Smooth muscle cell (in vitro differentiated cells): ENCODE measurements at regions not wholly inside any gene's neighbourhood (a gene's known extent, or its start where the extent isn't known, plus 50 kb on each side); places are given as distances from the start of the nearest gene placed in this dataset.

Experiments used
- DNase-seq: peaks from one replicate; lab custom pipeline; 2025; ENCODE audit not compliant: unreplicated experiment; lab: John Stamatoyannopoulos, UW
- H2AFZ ChIP-seq: fragments of 200-600 bp; sonication (generic); 2 replicates; pipeline ENCODE4 v1.6.0; 2016; ENCODE audit warnings: antibody characterized with exemption, low read depth, mild to moderate bottlenecking
- H3F3A ChIP-seq: fragments of 200-600 bp; sonication (generic); 2 replicates; pipeline ENCODE4 v1.6.0; 2017; ENCODE audit warnings: antibody characterized with exemption, low read depth
- H3K27ac ChIP-seq: fragments of 200-600 bp; sonication (generic); 2 replicates; pipeline ENCODE4 v1.5.1; 2016; ENCODE audit warnings: low read depth, mild to moderate bottlenecking
- H3K27me3 ChIP-seq: fragments of 200-600 bp; sonication (generic); 2 replicates; pipeline ENCODE4 v1.6.1; 2016; ENCODE audit warnings: low read depth, mild to moderate bottlenecking
- H3K36me3 ChIP-seq: fragments of 200-600 bp; sonication (generic); 2 replicates; pipeline ENCODE4 v1.5.1; 2016; ENCODE audit warnings: low read depth
- H3K4me1 ChIP-seq: fragments of 200-600 bp; sonication (generic); 2 replicates; pipeline ENCODE4 v1.5.1; 2016; ENCODE audit warnings: low read depth
- H3K4me2 ChIP-seq: fragments of 200-600 bp; sonication (generic); 2 replicates; pipeline ENCODE4 v1.6.0; 2016; ENCODE audit warnings: mild to moderate bottlenecking
- H3K4me3 ChIP-seq: fragments of 200-600 bp; sonication (generic); 2 replicates; pipeline ENCODE4 v1.5.1; 2016; ENCODE audit warnings: mild to moderate bottlenecking
- H3K79me2 ChIP-seq: fragments of 200-600 bp; sonication (generic); 2 replicates; pipeline ENCODE4 v1.6.0; 2016; ENCODE audit warnings: low read depth, mild to moderate bottlenecking
- H3K9ac ChIP-seq: fragments of 200-600 bp; sonication (generic); 2 replicates; pipeline ENCODE4 v1.6.0; 2016; ENCODE audit warnings: low read depth
- H3K9me3 ChIP-seq: fragments of 200-600 bp; sonication (generic); replicated peaks from 2 replicates; pipeline ENCODE4 v1.5.1; 2016; ENCODE audit warnings: low read depth
- H4K20me1 ChIP-seq: fragments of 200-600 bp; sonication (generic); 2 replicates; pipeline ENCODE4 v1.6.0; 2016; ENCODE audit warnings: low read depth
- WGBS: methylation state at CpG from one replicate; pipeline ENCODE4 v1.1.7; 2016; ENCODE audit warnings: low lambda C conversion rate; 5-methylcytosine and 5-hydroxymethylcytosine counted together
- TF ChIP-seq, protein P1 (sequence below): fragments of 200-600 bp; sonication (generic); IDR thresholded peaks from 2 replicates; pipeline ENCODE4 v1.5.1; 2017; ENCODE audit warnings: borderline replicate concordance, mild to moderate bottlenecking, antibody characterized with exemption; ENCODE audit not compliant: insufficient read depth, poor library complexity, severe bottlenecking

DNA sequence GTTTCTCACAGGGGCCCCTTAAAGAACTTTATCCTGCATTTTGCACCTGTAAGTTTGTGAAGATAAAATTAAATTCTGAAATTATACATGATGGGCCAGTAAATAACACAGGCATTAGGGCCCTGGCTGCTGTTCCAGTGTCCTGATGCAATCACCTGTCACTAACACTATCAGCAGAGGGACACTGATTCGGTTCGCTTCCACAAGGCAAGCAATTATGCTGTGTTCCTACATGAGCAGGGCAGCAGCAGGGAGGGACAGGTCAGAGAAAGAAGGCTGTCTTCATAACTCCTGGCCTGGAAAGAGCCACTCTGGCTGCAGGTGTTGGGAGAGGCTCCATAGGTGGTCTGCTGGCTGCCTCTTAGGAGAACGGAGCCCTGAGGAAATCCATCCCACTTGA lies 487.3 kb downstream of the MID1IP1 start:
- H3K79me2 ChIP-seq, result no peaks in the 10 kb centered on the region
- DNase-seq, result no peak
- H2AFZ ChIP-seq, result no peak overlapping the region
- H3K4me3 ChIP-seq, result no peak overlapping the region
- no peaks in the 10 kb centered on the region for H3K27me3 ChIP-seq
- H3K9me3 ChIP-seq, result peaks cover 16% of the 10 kb centered on the region
- H3F3A ChIP-seq, result no peaks in the 10 kb centered on the region
- H4K20me1 ChIP-seq, result no peaks in the 10 kb centered on the region
- H3K4me2 ChIP-seq, result no peak overlapping the region
- no peak overlapping the region for H3K27ac ChIP-seq
- H3K36me3 ChIP-seq, result no peaks in the 10 kb centered on the region
- H3K4me1 ChIP-seq, result no peaks in the 10 kb centered on the region
- WGBS, result 72% methylated on average over 3 of the region's 3 CpGs
- no peak overlapping the region for H3K9ac ChIP-seq
- TF ChIP-seq, protein P1, sequence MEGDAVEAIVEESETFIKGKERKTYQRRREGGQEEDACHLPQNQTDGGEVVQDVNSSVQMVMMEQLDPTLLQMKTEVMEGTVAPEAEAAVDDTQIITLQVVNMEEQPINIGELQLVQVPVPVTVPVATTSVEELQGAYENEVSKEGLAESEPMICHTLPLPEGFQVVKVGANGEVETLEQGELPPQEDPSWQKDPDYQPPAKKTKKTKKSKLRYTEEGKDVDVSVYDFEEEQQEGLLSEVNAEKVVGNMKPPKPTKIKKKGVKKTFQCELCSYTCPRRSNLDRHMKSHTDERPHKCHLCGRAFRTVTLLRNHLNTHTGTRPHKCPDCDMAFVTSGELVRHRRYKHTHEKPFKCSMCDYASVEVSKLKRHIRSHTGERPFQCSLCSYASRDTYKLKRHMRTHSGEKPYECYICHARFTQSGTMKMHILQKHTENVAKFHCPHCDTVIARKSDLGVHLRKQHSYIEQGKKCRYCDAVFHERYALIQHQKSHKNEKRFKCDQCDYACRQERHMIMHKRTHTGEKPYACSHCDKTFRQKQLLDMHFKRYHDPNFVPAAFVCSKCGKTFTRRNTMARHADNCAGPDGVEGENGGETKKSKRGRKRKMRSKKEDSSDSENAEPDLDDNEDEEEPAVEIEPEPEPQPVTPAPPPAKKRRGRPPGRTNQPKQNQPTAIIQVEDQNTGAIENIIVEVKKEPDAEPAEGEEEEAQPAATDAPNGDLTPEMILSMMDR, result no peak

DNA sequence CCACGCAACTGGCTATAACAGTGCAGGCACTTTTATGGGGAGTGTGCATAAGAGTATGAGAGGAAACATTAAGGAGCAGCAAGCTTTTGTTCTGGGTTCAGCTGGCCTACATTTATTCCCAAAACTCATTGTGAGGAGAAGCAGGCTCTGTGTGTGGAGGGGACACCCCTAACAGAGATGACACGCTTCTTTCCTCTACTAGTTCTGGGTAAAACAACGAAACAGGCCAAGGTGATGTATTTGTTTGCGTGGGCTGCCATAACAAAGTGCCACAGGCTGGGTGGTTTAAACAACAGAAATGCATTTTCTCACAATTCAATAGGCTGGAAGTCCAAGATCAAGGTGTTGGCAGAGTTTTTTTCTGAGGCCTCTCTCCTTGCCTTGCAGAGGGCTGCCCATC lies 488.6 kb downstream of the MID1IP1 start:
- no peaks in the 10 kb centered on the region for H3K4me1 ChIP-seq
- H3K27ac ChIP-seq, result no peak overlapping the region
- no peak overlapping the region for H3K9ac ChIP-seq
- no peaks in the 10 kb centered on the region for H4K20me1 ChIP-seq
- no peak overlapping the region for H3K4me3 ChIP-seq
- peaks cover 5% of the 10 kb centered on the region for H3K9me3 ChIP-seq
- TF ChIP-seq, protein P1, result no peak
- H3K79me2 ChIP-seq, result no peaks in the 10 kb centered on the region
- H2AFZ ChIP-seq, result no peak overlapping the region
- no peak overlapping the region for H3K4me2 ChIP-seq
- H3K27me3 ChIP-seq, result no peaks in the 10 kb centered on the region
- WGBS, result 82% methylated on average over 4 of the region's 4 CpGs
- no peak for DNase-seq
- H3F3A ChIP-seq, result no peaks in the 10 kb centered on the region
- no peaks in the 10 kb centered on the region for H3K36me3 ChIP-seq

DNA sequence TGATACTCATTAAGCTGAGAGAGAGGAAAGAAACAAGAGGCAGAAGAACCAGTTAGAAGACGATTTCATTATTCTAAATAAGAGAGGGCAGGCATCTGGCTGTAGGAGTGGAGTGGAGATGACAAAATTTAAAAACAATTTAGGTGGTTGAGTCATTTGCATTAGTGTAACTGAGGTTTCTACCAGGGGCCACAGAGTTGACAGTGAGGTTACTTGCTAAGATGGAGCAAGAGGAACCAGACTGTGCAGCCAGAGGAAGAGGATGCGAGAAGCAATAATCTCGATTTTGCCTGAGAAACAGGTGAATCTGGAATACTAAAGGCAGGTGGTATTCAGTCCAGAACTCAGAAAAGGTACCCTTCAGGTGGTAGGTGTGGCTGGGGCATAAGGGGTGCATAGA lies 491.9 kb downstream of the MID1IP1 start:
- TF ChIP-seq, protein P1, result no peak
- no peaks in the 10 kb centered on the region for H3K9me3 ChIP-seq
- H3K4me1 ChIP-seq, result no peaks in the 10 kb centered on the region
- H3K36me3 ChIP-seq, result no peaks in the 10 kb centered on the region
- no peak for DNase-seq
- no peak overlapping the region for H2AFZ ChIP-seq
- H3K79me2 ChIP-seq, result no peaks in the 10 kb centered on the region
- no peaks in the 10 kb centered on the region for H4K20me1 ChIP-seq
- H3K27me3 ChIP-seq, result no peaks in the 10 kb centered on the region
- no peaks in the 10 kb centered on the region for H3F3A ChIP-seq
- no peak overlapping the region for H3K4me2 ChIP-seq
- 78% methylated on average over 3 of the region's 3 CpGs for WGBS
- H3K4me3 ChIP-seq, result no peak overlapping the region
- H3K27ac ChIP-seq, result no peak overlapping the region
- no peak overlapping the region for H3K9ac ChIP-seq

DNA sequence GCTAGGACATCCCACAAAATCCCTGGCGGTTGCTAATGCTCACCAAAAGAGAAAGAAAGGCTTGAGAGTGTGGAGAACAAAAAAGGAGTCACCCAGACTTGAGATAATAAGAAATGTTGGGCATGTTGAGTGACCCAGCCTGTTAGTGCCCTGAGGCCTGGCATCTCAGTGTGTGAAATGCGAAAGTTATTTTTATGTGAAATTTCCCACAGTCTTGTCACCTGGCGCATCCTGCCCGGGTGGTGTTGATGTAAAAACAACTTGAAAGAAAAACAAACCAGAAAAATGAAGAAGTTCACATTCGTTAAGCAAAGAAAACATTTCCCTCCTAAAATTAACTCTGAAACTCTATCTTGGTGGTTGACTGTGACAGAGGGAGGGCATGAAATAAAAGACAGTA lies 495.2 kb downstream of the MID1IP1 start:
- Histone ChIP-seq H3K27me3 (no peaks in the 10 kb centered on the region), H3K9me3 (no peaks in the 10 kb centered on the region), H4K20me1 (no peaks in the 10 kb centered on the region), H2AFZ (no peak overlapping the region), H3K4me2 (no peak overlapping the region), H3K9ac (no peak overlapping the region), H3K4me1 (no peaks in the 10 kb centered on the region), H3K27ac (no peak overlapping the region), H3F3A (no peaks in the 10 kb centered on the region), H3K79me2 (no peaks in the 10 kb centered on the region), H3K36me3 (no peaks in the 10 kb centered on the region), H3K4me3 (no peak overlapping the region)
- WGBS, result 82% methylated on average over 5 of the region's 5 CpGs
- TF ChIP-seq, protein P1, result no peak
- no peak for DNase-seq
